ENCODE measurements at regions not wholly inside any gene's neighbourhood (a gene's known extent, or its start where the extent isn't known, plus 50 kb on each side); places are given as distances from the start of the nearest gene placed in this dataset.

DNA sequence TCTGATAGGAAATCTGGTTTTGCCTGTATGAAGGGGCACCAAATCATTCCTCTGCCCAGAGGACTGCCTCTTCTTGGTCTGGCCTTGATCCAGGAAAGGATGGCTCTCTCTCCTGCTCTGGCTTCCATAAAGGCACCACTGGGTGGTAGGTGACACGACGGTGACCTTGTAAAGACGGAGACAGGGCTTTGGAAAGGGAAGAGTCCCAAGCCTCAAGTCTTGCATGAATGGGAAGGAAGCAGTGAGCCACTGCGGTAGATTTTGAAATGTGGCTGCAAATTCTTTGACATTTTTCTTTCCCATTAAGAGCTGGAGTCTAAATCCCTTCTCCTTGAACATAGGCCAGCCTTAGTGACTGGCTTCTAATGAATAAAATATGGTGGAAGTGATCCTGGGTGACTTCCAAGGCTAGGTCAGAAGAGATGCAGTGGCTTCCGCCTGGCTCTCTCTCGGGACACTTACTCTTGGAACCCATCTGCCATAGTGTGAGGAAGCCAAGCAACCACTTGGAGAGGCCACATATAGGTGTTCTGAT is 347.4 kb downstream of the BCOR start:
- H3K27me3 ChIP-seq: no peaks in the 10 kb centered on the region
- 74 to 93% (median 82%) methylated on average over 6 of the region's 6 CpGs for WGBS, 3 donors
- intact Hi-C loops (cut with DNase I): no loop called here
- H3K9me3 ChIP-seq: no peaks in the 10 kb centered on the region
- H3K36me3 ChIP-seq: no peaks in the 10 kb centered on the region
- no peak for TF ChIP-seq EP300 (IDR thresholded peaks at IDR 0.05)
- no peak for TF ChIP-seq POLR2A (IDR thresholded peaks at IDR 0.05)
- TF ChIP-seq, protein P1, sequence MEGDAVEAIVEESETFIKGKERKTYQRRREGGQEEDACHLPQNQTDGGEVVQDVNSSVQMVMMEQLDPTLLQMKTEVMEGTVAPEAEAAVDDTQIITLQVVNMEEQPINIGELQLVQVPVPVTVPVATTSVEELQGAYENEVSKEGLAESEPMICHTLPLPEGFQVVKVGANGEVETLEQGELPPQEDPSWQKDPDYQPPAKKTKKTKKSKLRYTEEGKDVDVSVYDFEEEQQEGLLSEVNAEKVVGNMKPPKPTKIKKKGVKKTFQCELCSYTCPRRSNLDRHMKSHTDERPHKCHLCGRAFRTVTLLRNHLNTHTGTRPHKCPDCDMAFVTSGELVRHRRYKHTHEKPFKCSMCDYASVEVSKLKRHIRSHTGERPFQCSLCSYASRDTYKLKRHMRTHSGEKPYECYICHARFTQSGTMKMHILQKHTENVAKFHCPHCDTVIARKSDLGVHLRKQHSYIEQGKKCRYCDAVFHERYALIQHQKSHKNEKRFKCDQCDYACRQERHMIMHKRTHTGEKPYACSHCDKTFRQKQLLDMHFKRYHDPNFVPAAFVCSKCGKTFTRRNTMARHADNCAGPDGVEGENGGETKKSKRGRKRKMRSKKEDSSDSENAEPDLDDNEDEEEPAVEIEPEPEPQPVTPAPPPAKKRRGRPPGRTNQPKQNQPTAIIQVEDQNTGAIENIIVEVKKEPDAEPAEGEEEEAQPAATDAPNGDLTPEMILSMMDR (IDR thresholded peaks at IDR 0.05): no peak
- H3K4me1 ChIP-seq (ENCODE audit: insufficient read depth): no peaks in the 10 kb centered on the region
- H3K27ac ChIP-seq: no peak overlapping the region
- no peak for DNase-seq
- no peak overlapping the region for H3K4me3 ChIP-seq

DNA sequence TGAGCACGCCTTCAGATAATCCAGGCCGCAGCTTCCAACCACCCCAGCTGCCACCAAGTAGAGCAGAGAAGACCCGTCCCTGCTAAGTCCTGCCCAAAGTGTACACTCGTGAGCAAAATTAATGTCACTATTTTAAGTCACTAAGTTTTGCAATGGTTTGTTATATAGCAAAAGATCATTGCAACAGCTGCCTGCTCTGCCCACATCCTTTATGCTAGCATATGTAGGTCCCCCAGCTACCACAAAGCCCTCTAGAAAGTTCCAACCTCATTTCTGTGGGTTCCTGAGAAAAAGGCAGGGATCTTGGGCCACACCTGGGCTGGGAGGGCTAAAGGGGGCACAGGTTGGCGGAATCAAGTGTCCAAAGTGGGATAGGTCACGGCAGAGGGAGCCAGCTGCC is 346.9 kb downstream of the BCOR start:
- 73 to 80% (median 78%) methylated on average over 6 of the region's 6 CpGs for WGBS, 3 donors
- no peaks in the 10 kb centered on the region for H3K9me3 ChIP-seq
- DNase-seq: no peak
- intact Hi-C loops (cut with DNase I): no loop called here
- H3K27me3 ChIP-seq: no peaks in the 10 kb centered on the region
- H3K27ac ChIP-seq: no peak overlapping the region
- TF ChIP-seq EP300 (IDR thresholded peaks at IDR 0.05): no peak
- TF ChIP-seq, protein P1 (IDR thresholded peaks at IDR 0.05): no peak
- no peak for TF ChIP-seq POLR2A (IDR thresholded peaks at IDR 0.05)
- H3K4me1 ChIP-seq (ENCODE audit: insufficient read depth): no peaks in the 10 kb centered on the region
- no peak overlapping the region for H3K4me3 ChIP-seq
- H3K36me3 ChIP-seq: no peaks in the 10 kb centered on the region

DNA sequence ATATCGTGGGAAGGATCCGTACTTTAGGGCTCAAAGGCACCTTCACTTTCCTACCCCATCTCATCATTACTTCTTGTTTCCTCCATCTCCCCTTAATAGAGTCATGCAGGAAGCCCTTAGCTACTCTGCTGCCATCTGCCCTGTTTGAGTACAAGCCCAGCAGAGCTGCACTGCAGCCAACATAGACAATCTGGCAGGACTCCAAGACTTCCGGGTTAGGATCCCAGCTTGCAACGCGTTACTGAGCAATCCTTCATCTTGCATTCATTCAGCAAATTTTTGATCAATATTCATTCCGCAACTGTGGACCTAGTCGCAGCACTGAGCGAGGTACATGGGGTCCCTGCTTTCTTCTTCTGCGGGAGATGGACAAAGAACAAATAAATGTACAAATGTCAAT is 344.9 kb downstream of the BCOR start:
- H3K4me3 ChIP-seq: no peak overlapping the region
- intact Hi-C loops (cut with DNase I): no loop called here
- H3K36me3 ChIP-seq: no peaks in the 10 kb centered on the region
- H3K9me3 ChIP-seq: no peaks in the 10 kb centered on the region
- peak; percentile 40 to 53 (median 52) for DNase-seq
- 73 to 77% (median 77%) methylated on average over 9 of the region's 9 CpGs for WGBS, 3 donors
- H3K27ac ChIP-seq: no peak overlapping the region
- TF ChIP-seq, protein P1 (IDR thresholded peaks at IDR 0.05): no peak
- TF ChIP-seq POLR2A (IDR thresholded peaks at IDR 0.05) (no peak), EP300 (IDR thresholded peaks at IDR 0.05) (no peak)
- H3K4me1 ChIP-seq (ENCODE audit: insufficient read depth): peaks cover 1% of the 10 kb centered on the region
- H3K27me3 ChIP-seq: no peaks in the 10 kb centered on the region

DNA sequence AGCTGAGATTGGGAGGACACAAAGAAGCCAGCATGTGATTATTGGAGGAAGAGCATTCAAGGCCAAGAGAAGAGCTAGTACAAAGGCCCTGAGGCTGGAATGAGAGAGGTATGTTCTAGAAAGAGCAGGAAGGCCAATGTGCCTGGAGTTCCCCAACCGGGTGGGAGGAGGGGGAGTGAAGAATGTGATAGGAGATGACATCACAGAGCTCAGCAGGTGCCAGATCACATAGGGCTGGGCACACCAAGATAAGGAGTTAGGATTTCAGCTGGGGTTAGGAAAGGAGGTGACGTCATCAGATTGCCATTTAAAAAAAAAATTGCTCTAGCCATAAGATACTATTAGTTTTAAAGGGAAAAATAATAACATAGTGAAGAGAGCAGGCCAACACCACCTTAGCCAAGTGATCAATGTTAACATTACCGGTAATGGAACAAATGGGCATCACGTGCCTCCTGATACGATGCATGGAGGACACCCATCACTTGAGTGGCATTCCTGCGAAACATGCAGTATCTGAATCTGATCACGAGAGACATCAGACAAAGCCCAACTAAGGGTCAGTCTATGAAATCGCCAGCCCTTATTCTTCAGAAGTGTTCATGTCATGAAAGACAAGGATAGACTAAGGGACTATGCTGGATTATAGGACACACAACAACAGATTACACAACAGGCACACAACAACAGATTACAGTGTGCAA is 344.3 kb downstream of the BCOR start:
- H3K27me3 ChIP-seq: no peaks in the 10 kb centered on the region
- intact Hi-C loops (cut with DNase I): no loop called here
- H3K4me3 ChIP-seq: no peak overlapping the region
- no peaks in the 10 kb centered on the region for H3K36me3 ChIP-seq
- TF ChIP-seq, protein P1 (IDR thresholded peaks at IDR 0.05): no peak
- TF ChIP-seq EP300 (IDR thresholded peaks at IDR 0.05) (no peak), POLR2A (IDR thresholded peaks at IDR 0.05) (no peak)
- H3K27ac ChIP-seq: no peak overlapping the region
- H3K9me3 ChIP-seq: no peaks in the 10 kb centered on the region
- WGBS, 3 donors: 82 to 85% (median 84%) methylated on average over 8 of the region's 8 CpGs
- no peak for DNase-seq
- H3K4me1 ChIP-seq (ENCODE audit: insufficient read depth): peaks cover 1% of the 10 kb centered on the region

Data from ovary (tissue), 7 donors.